ENCODE measurements at regions not wholly inside any gene's neighbourhood (a gene's known extent, or its start where the extent isn't known, plus 50 kb on each side); places are given as distances from the start of the nearest gene placed in this dataset.
"Not testable (repeated sequence)": the region's sequence is repeated elsewhere in the genome, so short reads cannot be mapped to it uniquely, and the experiment has no call there.

DNA sequence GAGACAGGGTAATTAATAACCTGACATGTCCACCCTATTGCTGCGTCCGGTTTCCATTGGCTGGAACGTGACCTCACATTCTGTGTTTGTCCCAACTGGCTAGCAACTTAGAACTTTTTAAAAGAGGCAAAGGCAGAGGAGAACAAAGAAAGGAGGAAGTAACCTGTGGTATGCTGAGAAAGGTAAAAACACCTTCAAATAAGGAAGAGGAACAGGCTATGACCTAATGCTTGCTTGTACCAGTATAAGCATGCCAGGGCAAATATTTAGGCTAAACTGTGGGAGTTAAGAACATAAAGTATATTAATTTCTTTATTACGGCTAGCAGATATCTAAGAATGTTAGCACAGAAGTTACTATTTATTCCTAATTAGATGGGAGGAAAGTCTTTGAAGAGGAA is 87.3 kb upstream of the MAP10 start:
- not testable (repeated sequence) for DNase-seq

- DNase-seq: no peak
Observed at GRCh38 chr1:232718928-232719927, 86.0 kb upstream of the MAP10 start.

DNA sequence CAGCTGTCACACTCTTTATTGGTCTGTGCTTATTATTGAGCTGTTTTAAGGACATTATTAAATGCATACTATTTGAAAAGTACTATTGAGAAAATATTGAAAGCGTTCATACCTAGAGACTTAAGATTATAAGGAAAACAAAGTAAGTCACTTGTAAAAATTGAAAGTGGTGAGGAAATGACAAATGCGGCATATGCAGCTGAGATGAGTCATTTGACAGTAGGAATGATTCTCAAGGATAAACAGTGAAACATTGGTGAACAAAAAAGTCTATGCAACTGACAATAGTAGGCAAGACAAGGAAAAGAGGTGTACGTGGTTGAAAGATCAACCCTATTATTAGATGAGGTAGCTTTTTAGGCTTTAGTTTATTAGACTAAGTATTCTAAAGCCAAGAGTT is 82.6 kb upstream of the MAP10 start:
- DNase-seq: no peak

- DNase-seq: no peak
Observed at GRCh38 chr1:232725305-232726047, 79.7 kb upstream of the MAP10 start.

- no peak for DNase-seq
Observed at GRCh38 chr1:232726048-232726779, 79.0 kb upstream of the MAP10 start.

DNA sequence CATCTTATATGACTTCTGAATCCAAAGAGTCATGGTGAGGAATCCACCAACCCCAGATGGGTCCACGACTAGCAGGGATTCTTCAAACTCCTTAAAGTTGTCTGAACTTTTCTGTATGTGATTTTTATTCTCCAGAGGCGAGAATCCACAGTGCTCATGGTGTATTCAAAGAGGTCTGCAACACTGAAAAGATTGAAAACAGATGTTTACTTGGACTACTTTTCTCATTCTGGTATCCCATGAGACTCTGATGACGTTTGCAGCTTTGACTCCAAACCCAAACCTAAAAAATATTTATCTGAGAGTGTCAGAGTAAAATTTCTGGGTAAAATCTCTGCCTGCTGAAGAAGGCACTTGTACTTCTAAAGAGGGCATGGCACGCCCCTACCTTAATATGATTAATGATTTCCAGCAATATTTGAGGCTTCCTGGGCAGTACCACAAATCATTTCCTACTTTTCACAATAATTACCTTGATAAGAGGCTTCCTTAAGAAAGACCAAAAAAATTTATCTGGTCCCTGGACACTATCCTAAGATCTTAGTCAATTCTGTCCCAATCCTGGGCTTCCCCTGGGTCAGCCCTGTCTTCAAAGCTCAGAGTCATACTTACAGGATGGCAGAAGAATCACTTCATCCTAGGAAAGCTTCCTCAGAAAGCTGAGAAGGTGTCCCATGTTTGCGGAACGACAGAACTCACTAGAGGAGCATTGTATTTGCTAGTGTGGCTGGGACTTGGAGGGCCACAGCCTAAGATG is 76.5 kb upstream of the MAP10 start:
- no peak for DNase-seq

GRCh38 chr1:232732344-232732910 is 72.8 kb upstream of the MAP10 start:
- DNase-seq: no peak

DNA sequence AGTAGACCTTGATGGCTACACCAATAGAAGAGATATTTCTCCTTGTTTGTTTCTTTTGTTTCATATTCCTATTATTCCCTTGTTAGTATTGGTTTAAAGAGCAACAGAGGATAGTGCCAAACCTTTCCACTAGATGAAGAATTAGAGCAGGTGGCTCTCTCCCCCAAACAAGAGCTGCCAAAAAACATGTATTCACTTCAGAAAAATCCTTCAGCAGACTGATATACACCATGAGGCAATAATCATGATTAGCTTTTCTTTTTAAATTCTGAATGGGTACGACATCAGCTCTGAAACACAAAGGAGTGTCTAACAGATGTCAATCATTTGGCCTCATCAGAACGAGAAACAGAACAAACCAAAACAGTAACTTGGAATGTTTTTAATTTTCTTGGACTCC is 67.3 kb upstream of the MAP10 start:
- DNase-seq: no peak

- DNase-seq: no peak
Observed at GRCh38 chr1:232743999-232744398, 61.2 kb upstream of the MAP10 start.

GRCh38 chr1:232744847-232745246 is 60.4 kb upstream of the MAP10 start:
- no peak for DNase-seq

- not testable (repeated sequence) for DNase-seq
Observed at GRCh38 chr1:232745698-232746097, 59.5 kb upstream of the MAP10 start.

GRCh38 chr1:232748910-232749368 is 56.3 kb upstream of the MAP10 start:
- no peak for DNase-seq

- peak; percentile 37 for DNase-seq
Observed at GRCh38 chr1:232751393-232752140, 53.6 kb upstream of the MAP10 start.

- DNase-seq: no peak
Observed at GRCh38 chr1:232752365-232752764, 52.9 kb upstream of the MAP10 start.

GRCh38 chr1:232754930-232755329 is 50.3 kb upstream of the MAP10 start:
- no peak for DNase-seq
